ENCODE measurements at regions not wholly inside any gene's neighbourhood (a gene's known extent, or its start where the extent isn't known, plus 50 kb on each side); places are given as distances from the start of the nearest gene placed in this dataset.
A peak's percentile ranks its signal among the peaks of the same experiment; 100 is the strongest.

DNA sequence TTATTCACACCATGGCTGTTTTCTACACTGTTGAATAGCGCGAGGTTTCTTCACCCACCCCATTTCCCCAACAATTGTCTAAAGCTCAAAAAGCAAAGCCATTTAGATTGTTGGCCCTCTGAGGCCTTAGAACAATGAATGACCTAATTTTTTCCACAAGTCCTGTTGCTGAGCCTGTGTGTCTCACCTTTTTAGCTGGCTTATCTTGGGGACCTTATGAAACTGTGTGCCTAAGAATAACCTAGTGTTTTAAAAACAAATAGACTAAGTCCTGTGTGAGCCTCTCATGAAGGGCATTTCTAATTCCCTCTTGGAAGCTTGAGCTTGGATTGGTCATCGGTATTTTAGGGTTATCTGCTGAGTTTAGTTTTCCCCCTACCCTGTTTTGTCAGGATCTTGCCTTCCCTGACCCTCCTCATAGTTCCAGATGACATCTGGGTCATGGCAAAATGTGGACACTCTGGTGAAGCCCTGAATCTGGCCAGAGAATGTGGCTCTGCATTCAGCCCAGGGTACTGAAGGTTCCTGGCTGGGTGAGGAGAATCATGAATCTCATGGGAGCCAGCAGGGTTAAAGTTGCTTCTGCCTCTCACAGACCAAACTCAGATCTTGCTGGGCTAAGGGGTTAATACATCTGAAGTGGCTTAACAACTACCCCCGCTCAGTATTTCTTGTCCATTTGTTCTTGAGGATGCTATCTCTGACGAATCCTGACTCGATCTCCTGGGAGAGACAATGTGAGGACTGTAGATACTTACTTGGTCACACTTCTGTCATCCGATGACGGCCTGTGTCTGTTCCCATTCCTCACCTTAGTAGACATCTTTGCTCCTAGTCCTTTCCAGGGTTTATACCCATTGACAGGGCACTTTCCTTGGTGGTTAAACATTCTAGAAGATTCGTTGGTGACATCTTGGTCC lies 104.2 kb upstream of the MAP4K3 start (continued):
- TF ChIP-seq, protein P1, sequence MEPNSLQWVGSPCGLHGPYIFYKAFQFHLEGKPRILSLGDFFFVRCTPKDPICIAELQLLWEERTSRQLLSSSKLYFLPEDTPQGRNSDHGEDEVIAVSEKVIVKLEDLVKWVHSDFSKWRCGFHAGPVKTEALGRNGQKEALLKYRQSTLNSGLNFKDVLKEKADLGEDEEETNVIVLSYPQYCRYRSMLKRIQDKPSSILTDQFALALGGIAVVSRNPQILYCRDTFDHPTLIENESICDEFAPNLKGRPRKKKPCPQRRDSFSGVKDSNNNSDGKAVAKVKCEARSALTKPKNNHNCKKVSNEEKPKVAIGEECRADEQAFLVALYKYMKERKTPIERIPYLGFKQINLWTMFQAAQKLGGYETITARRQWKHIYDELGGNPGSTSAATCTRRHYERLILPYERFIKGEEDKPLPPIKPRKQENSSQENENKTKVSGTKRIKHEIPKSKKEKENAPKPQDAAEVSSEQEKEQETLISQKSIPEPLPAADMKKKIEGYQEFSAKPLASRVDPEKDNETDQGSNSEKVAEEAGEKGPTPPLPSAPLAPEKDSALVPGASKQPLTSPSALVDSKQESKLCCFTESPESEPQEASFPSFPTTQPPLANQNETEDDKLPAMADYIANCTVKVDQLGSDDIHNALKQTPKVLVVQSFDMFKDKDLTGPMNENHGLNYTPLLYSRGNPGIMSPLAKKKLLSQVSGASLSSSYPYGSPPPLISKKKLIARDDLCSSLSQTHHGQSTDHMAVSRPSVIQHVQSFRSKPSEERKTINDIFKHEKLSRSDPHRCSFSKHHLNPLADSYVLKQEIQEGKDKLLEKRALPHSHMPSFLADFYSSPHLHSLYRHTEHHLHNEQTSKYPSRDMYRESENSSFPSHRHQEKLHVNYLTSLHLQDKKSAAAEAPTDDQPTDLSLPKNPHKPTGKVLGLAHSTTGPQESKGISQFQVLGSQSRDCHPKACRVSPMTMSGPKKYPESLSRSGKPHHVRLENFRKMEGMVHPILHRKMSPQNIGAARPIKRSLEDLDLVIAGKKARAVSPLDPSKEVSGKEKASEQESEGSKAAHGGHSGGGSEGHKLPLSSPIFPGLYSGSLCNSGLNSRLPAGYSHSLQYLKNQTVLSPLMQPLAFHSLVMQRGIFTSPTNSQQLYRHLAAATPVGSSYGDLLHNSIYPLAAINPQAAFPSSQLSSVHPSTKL (CRISPR knock-in tag; IDR thresholded peaks at IDR 0.05) = peak; percentile 87
- TF ChIP-seq RXRB (CRISPR knock-in tag; IDR thresholded peaks at IDR 0.05; ENCODE audit: borderline replicate concordance) = peak; percentile 85
- no peak for TF ChIP-seq ARNTL (CRISPR knock-in tag; IDR thresholded peaks at IDR 0.05)
- peak; percentile 65; the same call in 1 of the 2 replicates for TF ChIP-seq ZNF350 (CRISPR knock-in tag; IDR thresholded peaks at IDR 0.05; ENCODE audit: borderline replicate concordance, low read depth)
- TF ChIP-seq MBD4 (IDR thresholded peaks at IDR 0.05; ENCODE audit: borderline replicate concordance, low read length) = no peak
- TF ChIP-seq, protein P2, sequence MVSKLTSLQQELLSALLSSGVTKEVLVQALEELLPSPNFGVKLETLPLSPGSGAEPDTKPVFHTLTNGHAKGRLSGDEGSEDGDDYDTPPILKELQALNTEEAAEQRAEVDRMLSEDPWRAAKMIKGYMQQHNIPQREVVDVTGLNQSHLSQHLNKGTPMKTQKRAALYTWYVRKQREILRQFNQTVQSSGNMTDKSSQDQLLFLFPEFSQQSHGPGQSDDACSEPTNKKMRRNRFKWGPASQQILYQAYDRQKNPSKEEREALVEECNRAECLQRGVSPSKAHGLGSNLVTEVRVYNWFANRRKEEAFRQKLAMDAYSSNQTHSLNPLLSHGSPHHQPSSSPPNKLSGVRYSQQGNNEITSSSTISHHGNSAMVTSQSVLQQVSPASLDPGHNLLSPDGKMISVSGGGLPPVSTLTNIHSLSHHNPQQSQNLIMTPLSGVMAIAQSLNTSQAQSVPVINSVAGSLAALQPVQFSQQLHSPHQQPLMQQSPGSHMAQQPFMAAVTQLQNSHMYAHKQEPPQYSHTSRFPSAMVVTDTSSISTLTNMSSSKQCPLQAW (CRISPR knock-in tag; IDR thresholded peaks at IDR 0.05) = peak; percentile 69
- TF ChIP-seq NFE2L1 (CRISPR knock-in tag; IDR thresholded peaks at IDR 0.05; ENCODE audit: borderline replicate concordance) = no peak
- no peak for TF ChIP-seq HMG20B (CRISPR knock-in tag; conservative IDR thresholded peaks at IDR 0.05)
- TF ChIP-seq MED8 (CRISPR knock-in tag; IDR thresholded peaks at IDR 0.05; ENCODE audit: insufficient replicate concordance) = peak; percentile 51
- 0 out of 2 replicates have a peak, but pooled peaks have one; percentile 41 for TF ChIP-seq ZNF670 (CRISPR knock-in tag; IDR thresholded peaks at IDR 0.05; ENCODE audit: borderline replicate concordance)
- peak; percentile 61; the same call in 1 of the 2 replicates for TF ChIP-seq ZMYM3 (CRISPR knock-in tag; IDR thresholded peaks at IDR 0.05)
- TF ChIP-seq, protein P3, sequence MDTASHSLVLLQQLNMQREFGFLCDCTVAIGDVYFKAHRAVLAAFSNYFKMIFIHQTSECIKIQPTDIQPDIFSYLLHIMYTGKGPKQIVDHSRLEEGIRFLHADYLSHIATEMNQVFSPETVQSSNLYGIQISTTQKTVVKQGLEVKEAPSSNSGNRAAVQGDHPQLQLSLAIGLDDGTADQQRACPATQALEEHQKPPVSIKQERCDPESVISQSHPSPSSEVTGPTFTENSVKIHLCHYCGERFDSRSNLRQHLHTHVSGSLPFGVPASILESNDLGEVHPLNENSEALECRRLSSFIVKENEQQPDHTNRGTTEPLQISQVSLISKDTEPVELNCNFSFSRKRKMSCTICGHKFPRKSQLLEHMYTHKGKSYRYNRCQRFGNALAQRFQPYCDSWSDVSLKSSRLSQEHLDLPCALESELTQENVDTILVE (CRISPR knock-in tag; IDR thresholded peaks at IDR 0.05) = 0 out of 2 replicates have a peak, but pooled peaks have one; percentile 26
- TF ChIP-seq FOSL1 (CRISPR knock-in tag; IDR thresholded peaks at IDR 0.05; ENCODE audit: borderline replicate concordance) = no peak
- TF ChIP-seq RAD21 (CRISPR knock-in tag; IDR thresholded peaks at IDR 0.05) = peak; percentile 18; the same call in 1 of the 2 replicates
- no peak for TF ChIP-seq RAD51 (IDR thresholded peaks at IDR 0.05; ENCODE audit: borderline replicate concordance)
- 0 out of 2 replicates have a peak, but pooled peaks have one; percentile 69 for TF ChIP-seq NCOA1 (CRISPR knock-in tag; IDR thresholded peaks at IDR 0.05)
- TF ChIP-seq ATF1 (CRISPR knock-in tag; IDR thresholded peaks at IDR 0.05) = peak; percentile 39; the same call in 1 of the 2 replicates
- TF ChIP-seq, protein P4, sequence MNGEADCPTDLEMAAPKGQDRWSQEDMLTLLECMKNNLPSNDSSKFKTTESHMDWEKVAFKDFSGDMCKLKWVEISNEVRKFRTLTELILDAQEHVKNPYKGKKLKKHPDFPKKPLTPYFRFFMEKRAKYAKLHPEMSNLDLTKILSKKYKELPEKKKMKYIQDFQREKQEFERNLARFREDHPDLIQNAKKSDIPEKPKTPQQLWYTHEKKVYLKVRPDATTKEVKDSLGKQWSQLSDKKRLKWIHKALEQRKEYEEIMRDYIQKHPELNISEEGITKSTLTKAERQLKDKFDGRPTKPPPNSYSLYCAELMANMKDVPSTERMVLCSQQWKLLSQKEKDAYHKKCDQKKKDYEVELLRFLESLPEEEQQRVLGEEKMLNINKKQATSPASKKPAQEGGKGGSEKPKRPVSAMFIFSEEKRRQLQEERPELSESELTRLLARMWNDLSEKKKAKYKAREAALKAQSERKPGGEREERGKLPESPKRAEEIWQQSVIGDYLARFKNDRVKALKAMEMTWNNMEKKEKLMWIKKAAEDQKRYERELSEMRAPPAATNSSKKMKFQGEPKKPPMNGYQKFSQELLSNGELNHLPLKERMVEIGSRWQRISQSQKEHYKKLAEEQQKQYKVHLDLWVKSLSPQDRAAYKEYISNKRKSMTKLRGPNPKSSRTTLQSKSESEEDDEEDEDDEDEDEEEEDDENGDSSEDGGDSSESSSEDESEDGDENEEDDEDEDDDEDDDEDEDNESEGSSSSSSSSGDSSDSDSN (CRISPR knock-in tag; IDR thresholded peaks at IDR 0.05) = peak; percentile 33; the same call in 1 of the 2 replicates
